HG03558 (cell line): ENCODE measurements at regions not wholly inside any gene's neighbourhood (a gene's known extent, or its start where the extent isn't known, plus 50 kb on each side); places are given as distances from the start of the nearest gene placed in this dataset.

Experiments used
- ATAC-seq: cut with Tn5 transposase; IDR thresholded peaks from one replicate; pipeline ENCODE4 v1.9.1; 2021; ENCODE audit warnings: moderate number of reproducible peaks; ENCODE audit not compliant: unreplicated experiment; ENCODE audit errors: extremely low read depth

DNA sequence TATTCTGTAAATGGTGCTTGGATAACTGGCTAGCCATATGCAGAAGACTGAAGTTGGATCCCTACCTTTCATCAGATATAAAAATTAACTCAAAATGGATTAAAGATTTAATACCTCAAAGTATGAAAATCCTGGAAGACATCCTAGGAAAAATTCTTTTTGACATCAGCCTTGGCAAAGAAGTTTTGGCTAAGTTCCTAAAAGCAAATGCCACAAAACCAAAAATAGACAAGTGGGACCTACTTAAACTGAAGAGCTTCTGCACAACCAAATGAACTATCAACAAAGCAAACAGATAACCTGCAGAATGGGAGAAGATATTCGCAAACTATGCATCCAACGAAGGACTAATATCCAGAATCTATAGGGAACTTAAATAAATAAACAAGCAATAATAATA, 60.3 kb upstream of the RIPPLY2 start:
- ATAC-seq = no peak

DNA sequence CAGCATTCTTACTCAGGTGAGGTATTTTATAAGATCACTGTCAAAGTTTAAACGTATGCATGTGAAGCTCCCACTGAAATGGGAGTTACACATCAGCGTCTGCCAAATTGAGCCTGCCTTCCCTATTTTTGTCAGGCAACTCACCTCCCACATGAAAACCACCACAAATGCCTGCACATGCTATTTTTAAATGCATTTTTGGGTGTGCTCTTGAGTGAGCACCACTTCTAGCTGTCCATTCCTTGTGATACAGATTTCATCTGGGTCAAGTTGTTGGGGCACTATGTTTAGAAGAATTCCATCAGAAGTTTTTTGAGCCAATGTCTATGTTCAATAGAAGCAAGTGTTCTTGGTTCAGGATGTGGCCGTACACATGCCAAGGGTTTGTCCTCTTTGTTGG, 71.7 kb upstream of the RIPPLY2 start:
- no peak for ATAC-seq

DNA sequence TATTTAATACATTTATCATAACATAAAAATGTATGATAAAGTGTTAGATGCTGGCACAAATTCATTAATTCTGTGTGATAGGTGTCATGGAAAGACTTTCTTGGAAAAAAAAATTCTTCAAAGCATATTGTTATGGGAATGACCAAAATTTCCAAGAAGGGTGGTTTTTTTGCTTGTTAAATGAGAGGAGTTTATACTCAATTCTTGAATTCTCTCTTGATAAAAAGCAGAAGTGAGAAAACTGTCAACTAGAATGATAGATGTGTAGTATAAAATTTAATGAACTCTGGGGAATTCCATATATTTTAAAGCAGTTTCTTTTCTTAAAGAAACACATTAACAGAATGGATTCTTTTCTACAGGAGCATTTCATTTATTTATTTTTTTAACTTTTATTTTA, 62.0 kb upstream of the SNAP91 start:
- ATAC-seq = peak; percentile 60

DNA sequence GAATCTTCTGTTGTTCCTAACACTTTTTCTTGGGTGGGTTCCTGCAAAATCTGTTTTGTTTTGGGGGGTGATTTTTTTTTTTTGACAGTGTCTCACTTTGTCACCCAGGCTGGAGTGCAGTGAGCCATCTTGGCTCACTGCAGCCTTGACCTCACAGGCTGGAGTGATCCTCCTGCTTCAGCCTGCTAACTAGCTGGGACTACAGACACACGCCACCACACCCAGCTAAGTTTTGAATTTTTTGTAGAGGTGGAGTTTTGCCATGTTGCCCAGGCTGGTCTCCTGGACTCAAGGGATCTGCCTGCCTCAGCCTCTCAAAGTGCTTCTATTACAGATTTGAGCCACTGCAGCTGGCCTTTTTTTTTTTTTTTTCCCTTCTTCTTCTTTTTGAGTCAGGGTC, 60.5 kb upstream of the SNAP91 start:
- ATAC-seq = no peak

DNA sequence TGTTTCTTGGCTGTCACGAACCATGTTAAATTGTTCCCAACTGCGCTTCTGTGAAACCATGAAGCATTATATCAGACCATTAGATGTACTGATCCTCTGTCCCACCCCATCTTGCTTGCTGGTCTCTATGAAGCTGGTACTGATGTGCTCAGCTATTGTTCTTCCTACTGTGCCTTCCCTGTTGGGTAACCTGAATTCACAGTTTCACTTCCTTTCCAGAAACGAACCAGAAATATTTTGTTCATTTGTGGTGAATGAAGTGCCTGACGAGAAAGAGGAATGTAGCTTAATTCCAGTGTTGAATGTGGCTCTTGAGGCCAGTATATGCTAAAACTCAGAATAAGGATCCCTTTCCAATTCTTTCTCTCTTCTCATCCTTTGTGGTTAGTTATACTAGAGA, 58.1 kb upstream of the SNAP91 start:
- ATAC-seq = no peak
